CD1c-positive myeloid dendritic cell (primary cell): ENCODE measurements at regions not wholly inside any gene's neighbourhood (a gene's known extent, or its start where the extent isn't known, plus 50 kb on each side); places are given as distances from the start of the nearest gene placed in this dataset.

Experiments used
- DNase-seq: peaks from one replicate; pipeline ENCODE4 v3.0.0-alpha.2; 2016; ENCODE audit errors: extremely low spot score

GRCh38 chr2:146305164-146305563, 1539.7 kb upstream of the ACVR2A start:
- no peak for DNase-seq

GRCh38 chr2:146301287-146301686, 1543.5 kb upstream of the ACVR2A start:
- DNase-seq: no peak

GRCh38 chr2:146295080-146295670, 1549.7 kb upstream of the ACVR2A start:
- DNase-seq: no peak

GRCh38 chr2:146287281-146287680, 1557.5 kb upstream of the ACVR2A start:
- no peak for DNase-seq

GRCh38 chr2:146278881-146279280, 1565.9 kb upstream of the ACVR2A start:
- no peak for DNase-seq

- no peak for DNase-seq
These were observed 1573.5 kb upstream of the ACVR2A start for GRCh38 chr2:146271131-146271831.

GRCh38 chr2:146270618-146271017, 1574.2 kb upstream of the ACVR2A start:
- no peak for DNase-seq

GRCh38 chr2:146267093-146267492, 1577.7 kb upstream of the ACVR2A start:
- no peak for DNase-seq

GRCh38 chr2:146265656-146266055, 1579.2 kb upstream of the ACVR2A start:
- DNase-seq: no peak

GRCh38 chr2:146262606-146263005, 1582.2 kb upstream of the ACVR2A start:
- DNase-seq: no peak

- DNase-seq: no peak
These were observed 1584.3 kb upstream of the ACVR2A start for GRCh38 chr2:146260551-146260950.

GRCh38 chr2:146259816-146260215, 1585.0 kb upstream of the ACVR2A start:
- DNase-seq: no peak

- DNase-seq: no peak
These were observed 1586.8 kb upstream of the ACVR2A start for GRCh38 chr2:146258071-146258470.

GRCh38 chr2:146252119-146252518, 1592.7 kb upstream of the ACVR2A start:
- no peak for DNase-seq

GRCh38 chr2:146251328-146251727, 1593.5 kb upstream of the ACVR2A start:
- DNase-seq: no peak

- no peak for DNase-seq
These were observed 1597.9 kb upstream of the ACVR2A start for GRCh38 chr2:146246736-146247523.

- DNase-seq: no peak
These were observed 1598.7 kb upstream of the ACVR2A start for GRCh38 chr2:146246002-146246735.

GRCh38 chr2:146244830-146245229, 1600.0 kb upstream of the ACVR2A start:
- no peak for DNase-seq

GRCh38 chr2:146244131-146244530, 1600.7 kb upstream of the ACVR2A start:
- no peak for DNase-seq

- DNase-seq: no peak
These were observed 1603.8 kb upstream of the ACVR2A start for GRCh38 chr2:146241023-146241422.

- DNase-seq: no peak
These were observed 1604.4 kb upstream of the ACVR2A start for GRCh38 chr2:146240391-146240790.
